CD14-positive monocyte (primary cell): ENCODE measurements at regions not wholly inside any gene's neighbourhood (a gene's known extent, or its start where the extent isn't known, plus 50 kb on each side); places are given as distances from the start of the nearest gene placed in this dataset.

ENCODE experiments used
- DNase-seq, 3 donors: peaks; one replicate each; pipeline ENCODE4 v3.0.0-alpha.2; 2011 to 2022
- H2AFZ ChIP-seq: 2 replicates; pipeline ENCODE4 v1.6.0; 2012; ENCODE audit warnings: mild to moderate bottlenecking, low read depth, low read length, inconsistent platforms; ENCODE audit not compliant: insufficient read depth, poor library complexity, severe bottlenecking
- H3K27ac ChIP-seq, 2 donors: 1 replicate in 1 of 2; 2 replicates in 1 of 2; pipeline ENCODE4 v1.5.1; 2012 to 2013; ENCODE audit warnings: low read length in 2 of 2, control low read depth in 1 of 2, inconsistent platforms in 1 of 2, low read depth in 1 of 2, mild to moderate bottlenecking in 1 of 2
- H3K27me3 ChIP-seq, 2 donors: one replicate each; pipeline versions ENCODE4 v1.6.0 to v1.6.1; 2011 to 2013; ENCODE audit warnings: low read length in 2 of 2; ENCODE audit not compliant: control insufficient read depth in 2 of 2, insufficient read depth in 2 of 2
- H3K36me3 ChIP-seq, 2 donors: replicated peaks in 1 of 2; 1 replicate in 1 of 2; 2 replicates in 1 of 2; pipeline versions ENCODE4 v1.5.1 to v1.6.1; 2012 to 2013; ENCODE audit warnings: low read length in 2 of 2, control low read depth in 1 of 2, inconsistent platforms in 1 of 2, mild to moderate bottlenecking in 1 of 2; ENCODE audit not compliant: insufficient read depth in 2 of 2, control insufficient read depth in 1 of 2
- H3K4me1 ChIP-seq, 2 donors: 1 replicate in 1 of 2; 2 replicates in 1 of 2; pipeline versions ENCODE4 v1.5.1 to v1.6.1; 2012 to 2013; ENCODE audit warnings: low read length in 2 of 2, control low read depth in 1 of 2, inconsistent platforms in 1 of 2, mild to moderate bottlenecking in 1 of 2, moderate library complexity in 1 of 2; ENCODE audit not compliant: insufficient read depth in 2 of 2, control insufficient read depth in 1 of 2
- H3K4me2 ChIP-seq: replicated peaks from 2 replicates; pipeline ENCODE3; 2012; ENCODE audit warnings: low read length, moderate library complexity, mild to moderate bottlenecking; ENCODE audit not compliant: poor library complexity, severe bottlenecking; ENCODE audit errors: extremely low read depth
- H3K4me3 ChIP-seq, 3 experiments: fragments of 200-600 bp in 1 of 3; sonication (generic) in 1 of 3; replicated peaks in 1 of 3; 1 replicate in 2 of 3; 2 replicates in 1 of 3; pipeline ENCODE4 v1.5.1; 2011 to 2013; ENCODE audit warnings: low read length in 3 of 3, mild to moderate bottlenecking in 3 of 3, control low read depth in 2 of 3, low read depth in 2 of 3, inconsistent platforms in 1 of 3, moderate library complexity in 1 of 3
- H3K79me2 ChIP-seq: 2 replicates; pipeline ENCODE4 v1.6.0; 2012; ENCODE audit warnings: mild to moderate bottlenecking, control low read depth, inconsistent platforms, low read length, moderate library complexity; ENCODE audit not compliant: insufficient read depth
- H3K9ac ChIP-seq: 2 replicates; pipeline ENCODE4 v1.6.0; 2017; ENCODE audit warnings: low read length, mild to moderate bottlenecking; ENCODE audit not compliant: insufficient read depth, poor library complexity, severe bottlenecking
- H3K9me3 ChIP-seq, 2 donors: replicated peaks in 1 of 2; 1 replicate in 1 of 2; 2 replicates in 1 of 2; pipeline versions ENCODE4 v1.5.1 to v1.6.1; 2012 to 2013; ENCODE audit warnings: low read length in 2 of 2, control low read depth in 1 of 2; ENCODE audit not compliant: control insufficient read depth in 1 of 2, insufficient read depth in 1 of 2
- H4K20me1 ChIP-seq: 2 replicates; pipeline ENCODE4 v1.6.0; 2012; ENCODE audit warnings: mild to moderate bottlenecking, low read length, control low read depth, moderate library complexity; ENCODE audit not compliant: insufficient read depth
- H3K27ac Mint-ChIP-seq, 7 donors: one replicate each; pipeline ENCODE4 v1.8.0; 2020; ENCODE audit warnings: mild to moderate bottlenecking in 7 of 7, mixed read lengths in 7 of 7, moderate library complexity in 6 of 7, inconsistent platforms in 2 of 7
- H3K27me3 Mint-ChIP-seq, 3 donors: one replicate each; pipeline ENCODE4 v1.8.0; 2021 to 2022; ENCODE audit warnings: low read depth in 3 of 3, mild to moderate bottlenecking in 3 of 3, mixed read lengths in 3 of 3, moderate library complexity in 3 of 3, inconsistent platforms in 1 of 3
- H3K36me3 Mint-ChIP-seq, 2 donors: one replicate each; pipeline ENCODE4 v1.8.0; 2020; ENCODE audit warnings: mixed read lengths in 2 of 2, inconsistent platforms in 1 of 2, mild to moderate bottlenecking in 1 of 2
- H3K4me1 Mint-ChIP-seq: one replicate; pipeline ENCODE4 v1.8.0; 2020; ENCODE audit warnings: mild to moderate bottlenecking, mixed read lengths
- H3K4me3 Mint-ChIP-seq, 2 donors: one replicate each; pipeline ENCODE4 v1.8.0; 2020; ENCODE audit warnings: mild to moderate bottlenecking in 2 of 2, mixed read lengths in 2 of 2, moderate library complexity in 1 of 2
- H3K9me3 Mint-ChIP-seq, 7 donors: one replicate each; pipeline ENCODE4 v1.8.0; 2020 to 2022; ENCODE audit warnings: mixed read lengths in 7 of 7, mild to moderate bottlenecking in 6 of 7, moderate library complexity in 6 of 7, inconsistent platforms in 2 of 7
- WGBS: methylation state at CpG from one replicate; pipeline ENCODE4 v1.1.5; 2013; ENCODE audit warnings: missing lambda C conversion rate; ENCODE audit not compliant: insufficient coverage; 5-methylcytosine and 5-hydroxymethylcytosine counted together
- intact Hi-C, 2 donors: fragments of 100-400 bp; cut with micrococcal nuclease; formaldehyde crosslinking; loops; one replicate each; pipeline versions ENCODE4 v1.15.0 to v1.15.1; 2023
- TF ChIP-seq, protein P1 (sequence below): fragments of 200-600 bp; IDR thresholded peaks from one replicate; pipeline ENCODE4 v1.8.0; 2022; ENCODE audit warnings: antibody characterized with exemption, mild to moderate bottlenecking

GRCh38 chr5:4044881-4045280, 449.2 kb downstream of the IRX1 start:
- H3K4me3 Mint-ChIP-seq: no peak overlapping the region
- no peak overlapping the region for H3K4me2 ChIP-seq
- TF ChIP-seq, protein P1, sequence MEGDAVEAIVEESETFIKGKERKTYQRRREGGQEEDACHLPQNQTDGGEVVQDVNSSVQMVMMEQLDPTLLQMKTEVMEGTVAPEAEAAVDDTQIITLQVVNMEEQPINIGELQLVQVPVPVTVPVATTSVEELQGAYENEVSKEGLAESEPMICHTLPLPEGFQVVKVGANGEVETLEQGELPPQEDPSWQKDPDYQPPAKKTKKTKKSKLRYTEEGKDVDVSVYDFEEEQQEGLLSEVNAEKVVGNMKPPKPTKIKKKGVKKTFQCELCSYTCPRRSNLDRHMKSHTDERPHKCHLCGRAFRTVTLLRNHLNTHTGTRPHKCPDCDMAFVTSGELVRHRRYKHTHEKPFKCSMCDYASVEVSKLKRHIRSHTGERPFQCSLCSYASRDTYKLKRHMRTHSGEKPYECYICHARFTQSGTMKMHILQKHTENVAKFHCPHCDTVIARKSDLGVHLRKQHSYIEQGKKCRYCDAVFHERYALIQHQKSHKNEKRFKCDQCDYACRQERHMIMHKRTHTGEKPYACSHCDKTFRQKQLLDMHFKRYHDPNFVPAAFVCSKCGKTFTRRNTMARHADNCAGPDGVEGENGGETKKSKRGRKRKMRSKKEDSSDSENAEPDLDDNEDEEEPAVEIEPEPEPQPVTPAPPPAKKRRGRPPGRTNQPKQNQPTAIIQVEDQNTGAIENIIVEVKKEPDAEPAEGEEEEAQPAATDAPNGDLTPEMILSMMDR: no peak
- no peaks in the 10 kb centered on the region for H3K79me2 ChIP-seq
- H3K27me3 ChIP-seq: no peaks in the 10 kb centered on the region
- H3K9ac ChIP-seq: no peak overlapping the region
- DNase-seq: no peak
- H2AFZ ChIP-seq: no peak overlapping the region
- H3K9me3 ChIP-seq: peaks cover 28 to 33% of the 10 kb centered on the region in 2 donors
- peaks cover 8 to 26% (median 12%) of the 10 kb centered on the region in 7 donors for H3K9me3 Mint-ChIP-seq
- no peak overlapping the region for H3K27ac ChIP-seq
- H3K36me3 ChIP-seq: no peaks in the 10 kb centered on the region
- no peak overlapping the region for H3K27ac Mint-ChIP-seq
- intact Hi-C loops: no loop called here
- no peak overlapping the region for H3K4me3 ChIP-seq
- no peaks in the 10 kb centered on the region for H4K20me1 ChIP-seq
- 100% methylated on average over 1 of the region's 2 CpGs for WGBS
- no peaks in the 10 kb centered on the region for H3K36me3 Mint-ChIP-seq
- peaks cover 0 to 2% (median 0%) of the 10 kb centered on the region in 3 donors for H3K27me3 Mint-ChIP-seq
- no peaks in the 10 kb centered on the region for H3K4me1 ChIP-seq
- H3K4me1 Mint-ChIP-seq: no peaks in the 10 kb centered on the region

GRCh38 chr5:4048398-4048797, 452.8 kb downstream of the IRX1 start:
- Histone ChIP-seq H3K4me3 (no peak overlapping the region), H3K4me2 (no peak overlapping the region), H3K4me1 (no peaks in the 10 kb centered on the region), H3K36me3 (no peaks in the 10 kb centered on the region), H3K79me2 (no peaks in the 10 kb centered on the region), H3K9me3 (peaks cover 11 to 18% of the 10 kb centered on the region in 2 donors), H2AFZ (no peak overlapping the region), H4K20me1 (no peaks in the 10 kb centered on the region), H3K27ac (no peak overlapping the region), H3K9ac (no peak overlapping the region), H3K27me3 (no peaks in the 10 kb centered on the region)
- intact Hi-C loops: no loop called here
- H3K9me3 Mint-ChIP-seq: peaks cover 1 to 29% (median 4%) of the 10 kb centered on the region in 7 donors
- H3K27me3 Mint-ChIP-seq: peaks cover 0 to 2% (median 2%) of the 10 kb centered on the region in 3 donors
- H3K36me3 Mint-ChIP-seq: no peaks in the 10 kb centered on the region
- no CpG with 5 or more reads among the region's 4 CpGs for WGBS
- H3K4me3 Mint-ChIP-seq: no peak overlapping the region
- no peaks in the 10 kb centered on the region for H3K4me1 Mint-ChIP-seq
- H3K27ac Mint-ChIP-seq: no peak overlapping the region
- TF ChIP-seq, protein P1: no peak
- no peak for DNase-seq
